ENCODE measurements at regions not wholly inside any gene's neighbourhood (a gene's known extent, or its start where the extent isn't known, plus 50 kb on each side); places are given as distances from the start of the nearest gene placed in this dataset.

GRCh38 chr2:228615496-228615895 lies 434.0 kb upstream of the SPHKAP start:
- Histone ChIP-seq H3K36me3 (no peaks in the 10 kb centered on the region), H3K4me3 (replicated peaks in 1 of 3) (no peak overlapping the region), H3K4me1 (no peaks in the 10 kb centered on the region), H3K27ac (no peak overlapping the region), H3K27me3 (no peaks in the 10 kb centered on the region), H3K9me3 (no peaks in the 10 kb centered on the region)
- WGBS, 2 donors = 90 to 95% methylated on average over 3 of the region's 3 CpGs
- intact Hi-C loops (cut with DNase I) = no loop called here
- TF ChIP-seq, protein P1, sequence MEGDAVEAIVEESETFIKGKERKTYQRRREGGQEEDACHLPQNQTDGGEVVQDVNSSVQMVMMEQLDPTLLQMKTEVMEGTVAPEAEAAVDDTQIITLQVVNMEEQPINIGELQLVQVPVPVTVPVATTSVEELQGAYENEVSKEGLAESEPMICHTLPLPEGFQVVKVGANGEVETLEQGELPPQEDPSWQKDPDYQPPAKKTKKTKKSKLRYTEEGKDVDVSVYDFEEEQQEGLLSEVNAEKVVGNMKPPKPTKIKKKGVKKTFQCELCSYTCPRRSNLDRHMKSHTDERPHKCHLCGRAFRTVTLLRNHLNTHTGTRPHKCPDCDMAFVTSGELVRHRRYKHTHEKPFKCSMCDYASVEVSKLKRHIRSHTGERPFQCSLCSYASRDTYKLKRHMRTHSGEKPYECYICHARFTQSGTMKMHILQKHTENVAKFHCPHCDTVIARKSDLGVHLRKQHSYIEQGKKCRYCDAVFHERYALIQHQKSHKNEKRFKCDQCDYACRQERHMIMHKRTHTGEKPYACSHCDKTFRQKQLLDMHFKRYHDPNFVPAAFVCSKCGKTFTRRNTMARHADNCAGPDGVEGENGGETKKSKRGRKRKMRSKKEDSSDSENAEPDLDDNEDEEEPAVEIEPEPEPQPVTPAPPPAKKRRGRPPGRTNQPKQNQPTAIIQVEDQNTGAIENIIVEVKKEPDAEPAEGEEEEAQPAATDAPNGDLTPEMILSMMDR (IDR thresholded peaks at IDR 0.05) = no peak
- TF ChIP-seq POLR2A (IDR thresholded peaks at IDR 0.05) = no peak
- DNase-seq = no peak

DNA sequence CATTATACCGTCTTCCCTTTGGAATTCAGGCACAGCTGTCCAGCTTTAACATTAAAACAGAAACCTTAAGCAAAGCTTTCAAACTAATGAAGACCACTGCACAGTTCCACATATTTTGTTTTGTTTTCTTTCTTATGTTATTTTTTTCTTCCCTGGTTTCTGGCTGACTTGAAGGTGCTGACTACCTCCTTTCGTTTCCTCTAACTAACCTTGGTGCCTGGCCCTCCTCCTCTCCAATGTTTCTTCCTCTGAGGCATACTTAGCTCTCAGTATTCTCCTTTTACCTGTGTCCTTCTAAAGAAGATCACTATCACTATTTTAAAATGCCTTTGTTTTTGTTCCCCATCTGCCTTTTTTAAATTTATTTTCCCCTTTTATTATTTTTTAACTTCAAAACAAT lies 433.3 kb upstream of the SPHKAP start:
- 71 to 74% methylated on average over 2 of the region's 2 CpGs for WGBS, 2 donors

GRCh38 chr2:228613133-228613850 lies 431.8 kb upstream of the SPHKAP start:
- WGBS, 2 donors = 86 to 87% methylated on average over 8 of the region's 8 CpGs
- no peak for TF ChIP-seq POLR2A (IDR thresholded peaks at IDR 0.05)
- TF ChIP-seq, protein P1 (IDR thresholded peaks at IDR 0.05) = no peak
- Histone ChIP-seq H3K27ac (no peak overlapping the region), H3K9me3 (no peaks in the 10 kb centered on the region), H3K4me3 (replicated peaks in 1 of 3) (no peak overlapping the region), H3K4me1 (no peaks in the 10 kb centered on the region), H3K36me3 (no peaks in the 10 kb centered on the region), H3K27me3 (no peaks in the 10 kb centered on the region)
- DNase-seq = no peak
- intact Hi-C loops (cut with DNase I) = no loop called here

More for the DNA sequence above, 433.3 kb upstream of the SPHKAP start:
- no peak for DNase-seq
- intact Hi-C loops (cut with DNase I) = no loop called here
- TF ChIP-seq, protein P1 (IDR thresholded peaks at IDR 0.05) = no peak
- no peak for TF ChIP-seq POLR2A (IDR thresholded peaks at IDR 0.05)
- Histone ChIP-seq H3K36me3 (no peaks in the 10 kb centered on the region), H3K4me1 (no peaks in the 10 kb centered on the region), H3K4me3 (replicated peaks in 1 of 3) (no peak overlapping the region), H3K9me3 (no peaks in the 10 kb centered on the region), H3K27ac (no peak overlapping the region), H3K27me3 (no peaks in the 10 kb centered on the region)

GRCh38 chr2:228611171-228611570 lies 429.7 kb upstream of the SPHKAP start:
- no peaks in the 10 kb centered on the region for H3K27me3 ChIP-seq
- H3K4me3 ChIP-seq (replicated peaks in 1 of 3) = no peak overlapping the region
- H3K4me1 ChIP-seq = no peaks in the 10 kb centered on the region
- no peaks in the 10 kb centered on the region for H3K36me3 ChIP-seq
- H3K27ac ChIP-seq = no peak overlapping the region
- TF ChIP-seq POLR2A (IDR thresholded peaks at IDR 0.05) = no peak
- TF ChIP-seq, protein P1 (IDR thresholded peaks at IDR 0.05) = no peak
- DNase-seq = no peak
- intact Hi-C loops (cut with DNase I) = no loop called here
- H3K9me3 ChIP-seq = no peaks in the 10 kb centered on the region
- 96 to 98% methylated on average over 1 of the region's 1 CpG for WGBS, 2 donors

GRCh38 chr2:228602288-228602687 lies 420.8 kb upstream of the SPHKAP start:
- Histone ChIP-seq H3K27me3 (no peaks in the 10 kb centered on the region), H3K9me3 (no peaks in the 10 kb centered on the region), H3K27ac (no peak overlapping the region), H3K4me1 (no peaks in the 10 kb centered on the region), H3K4me3 (replicated peaks in 1 of 3) (no peak overlapping the region), H3K36me3 (no peaks in the 10 kb centered on the region)
- DNase-seq = no peak
- no peak for TF ChIP-seq POLR2A (IDR thresholded peaks at IDR 0.05)
- TF ChIP-seq, protein P1 (IDR thresholded peaks at IDR 0.05) = no peak
- WGBS, 2 donors = 63 to 77% methylated on average over 2 of the region's 2 CpGs
- intact Hi-C loops (cut with DNase I) = no loop called here

Data from thyroid gland (tissue), 4 donors.